ENCODE measurements at regions not wholly inside any gene's neighbourhood (a gene's known extent, or its start where the extent isn't known, plus 50 kb on each side); places are given as distances from the start of the nearest gene placed in this dataset.

DNA sequence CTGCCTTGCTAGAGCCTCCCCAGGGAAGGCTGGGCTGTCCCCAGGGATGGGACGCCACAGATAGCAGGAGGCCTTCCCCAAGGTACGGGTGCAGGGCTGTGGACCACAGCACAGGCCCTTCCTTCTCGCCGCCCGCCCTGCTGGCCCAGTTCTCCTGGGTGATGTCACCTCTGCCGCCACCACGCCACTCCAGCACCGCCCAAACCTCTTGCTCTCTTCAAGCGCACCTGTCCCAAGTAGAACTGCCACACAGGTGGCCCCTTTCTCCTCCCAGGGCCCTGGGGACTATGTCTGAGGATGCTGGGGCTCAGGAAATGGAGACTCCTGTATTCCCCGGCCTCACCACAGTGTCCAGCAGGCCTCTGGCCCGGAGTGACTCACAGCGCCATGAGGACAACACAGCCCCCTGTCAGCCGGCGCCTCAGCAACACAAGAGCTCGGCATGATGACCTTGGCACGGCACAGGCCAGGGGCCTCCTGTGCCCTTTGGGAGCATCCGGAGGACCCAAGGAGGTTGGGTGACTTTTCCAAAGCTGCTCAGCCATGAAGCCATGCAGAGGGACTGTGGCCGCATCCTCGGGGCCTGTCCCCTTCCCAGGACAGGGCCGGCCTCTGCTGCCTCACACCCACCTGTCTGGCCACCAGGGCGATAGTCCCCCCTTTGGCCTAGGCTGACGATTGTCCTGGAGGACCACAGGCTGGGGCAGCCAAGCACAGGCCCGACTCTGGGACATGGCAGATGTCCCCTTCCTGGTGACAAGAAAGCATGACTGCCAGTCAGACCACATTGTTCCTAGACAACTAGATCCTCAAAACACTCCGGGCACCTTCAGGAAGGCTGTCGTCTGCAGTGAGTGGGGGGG, 1023.5 kb downstream of the BRD1 start:
- Histone ChIP-seq H3K9me3 (no peaks in the 10 kb centered on the region), H3K4me1 (ENCODE audit: control insufficient read depth in 1 of 2, low read depth in 2 of 2) (no peaks in the 10 kb centered on the region), H3K27me3 (replicated peaks; ENCODE audit: insufficient read depth) (no peaks in the 10 kb centered on the region), H3K27ac (no peak overlapping the region), H3K4me3 (no peak overlapping the region), H3K36me3 (no peaks in the 10 kb centered on the region)
- ATAC-seq (ENCODE audit: insufficient number of reproducible peaks, low FRiP score, low read depth) = no peak
- TF ChIP-seq, protein P1, sequence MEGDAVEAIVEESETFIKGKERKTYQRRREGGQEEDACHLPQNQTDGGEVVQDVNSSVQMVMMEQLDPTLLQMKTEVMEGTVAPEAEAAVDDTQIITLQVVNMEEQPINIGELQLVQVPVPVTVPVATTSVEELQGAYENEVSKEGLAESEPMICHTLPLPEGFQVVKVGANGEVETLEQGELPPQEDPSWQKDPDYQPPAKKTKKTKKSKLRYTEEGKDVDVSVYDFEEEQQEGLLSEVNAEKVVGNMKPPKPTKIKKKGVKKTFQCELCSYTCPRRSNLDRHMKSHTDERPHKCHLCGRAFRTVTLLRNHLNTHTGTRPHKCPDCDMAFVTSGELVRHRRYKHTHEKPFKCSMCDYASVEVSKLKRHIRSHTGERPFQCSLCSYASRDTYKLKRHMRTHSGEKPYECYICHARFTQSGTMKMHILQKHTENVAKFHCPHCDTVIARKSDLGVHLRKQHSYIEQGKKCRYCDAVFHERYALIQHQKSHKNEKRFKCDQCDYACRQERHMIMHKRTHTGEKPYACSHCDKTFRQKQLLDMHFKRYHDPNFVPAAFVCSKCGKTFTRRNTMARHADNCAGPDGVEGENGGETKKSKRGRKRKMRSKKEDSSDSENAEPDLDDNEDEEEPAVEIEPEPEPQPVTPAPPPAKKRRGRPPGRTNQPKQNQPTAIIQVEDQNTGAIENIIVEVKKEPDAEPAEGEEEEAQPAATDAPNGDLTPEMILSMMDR (IDR thresholded peaks at IDR 0.05) = no peak
- DNase-seq (ENCODE audit: low spot score) = no peak

- no peaks in the 10 kb centered on the region for H3K27me3 ChIP-seq (replicated peaks; ENCODE audit: insufficient read depth)
- no peak for DNase-seq (ENCODE audit: low spot score)
- H3K27ac ChIP-seq = no peak overlapping the region
- TF ChIP-seq, protein P1 (IDR thresholded peaks at IDR 0.05) = no peak
- H3K36me3 ChIP-seq = no peaks in the 10 kb centered on the region
- H3K9me3 ChIP-seq = no peaks in the 10 kb centered on the region
- no peak for ATAC-seq (ENCODE audit: insufficient number of reproducible peaks, low FRiP score, low read depth)
- no peak overlapping the region for H3K4me3 ChIP-seq
- no peaks in the 10 kb centered on the region for H3K4me1 ChIP-seq (ENCODE audit: control insufficient read depth in 1 of 2, low read depth in 2 of 2)
These were observed 1024.3 kb downstream of the BRD1 start for GRCh38 chr22:48803171-48803947.

DNA sequence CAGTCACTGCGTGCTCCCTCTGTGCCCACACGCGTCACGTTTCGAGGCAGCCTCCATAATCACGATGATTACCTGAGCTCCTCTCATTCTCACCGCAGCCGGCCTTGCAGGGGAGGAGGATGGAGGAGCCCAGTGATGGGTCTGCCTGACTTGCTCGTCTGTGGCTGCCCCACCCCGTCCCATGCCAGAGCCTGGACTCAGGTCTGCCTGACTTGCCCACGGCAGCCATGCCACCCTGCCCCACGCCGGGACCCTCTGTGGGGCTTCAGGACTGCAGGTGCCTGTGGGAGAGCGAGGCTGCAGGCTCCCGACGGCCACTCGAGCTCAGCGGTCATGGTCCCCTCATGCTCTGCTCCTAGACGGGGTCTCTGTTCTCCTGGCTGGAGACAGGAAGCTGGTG, 1025.1 kb downstream of the BRD1 start:
- DNase-seq (ENCODE audit: low spot score) (no peak), ATAC-seq (ENCODE audit: insufficient number of reproducible peaks, low FRiP score, low read depth) (no peak)
- Histone ChIP-seq H3K36me3 (no peaks in the 10 kb centered on the region), H3K9me3 (no peaks in the 10 kb centered on the region), H3K27ac (no peak overlapping the region), H3K4me1 (ENCODE audit: control insufficient read depth in 1 of 2, low read depth in 2 of 2) (no peaks in the 10 kb centered on the region), H3K27me3 (replicated peaks; ENCODE audit: insufficient read depth) (no peaks in the 10 kb centered on the region), H3K4me3 (no peak overlapping the region)
- TF ChIP-seq, protein P1 (IDR thresholded peaks at IDR 0.05) = no peak

DNA sequence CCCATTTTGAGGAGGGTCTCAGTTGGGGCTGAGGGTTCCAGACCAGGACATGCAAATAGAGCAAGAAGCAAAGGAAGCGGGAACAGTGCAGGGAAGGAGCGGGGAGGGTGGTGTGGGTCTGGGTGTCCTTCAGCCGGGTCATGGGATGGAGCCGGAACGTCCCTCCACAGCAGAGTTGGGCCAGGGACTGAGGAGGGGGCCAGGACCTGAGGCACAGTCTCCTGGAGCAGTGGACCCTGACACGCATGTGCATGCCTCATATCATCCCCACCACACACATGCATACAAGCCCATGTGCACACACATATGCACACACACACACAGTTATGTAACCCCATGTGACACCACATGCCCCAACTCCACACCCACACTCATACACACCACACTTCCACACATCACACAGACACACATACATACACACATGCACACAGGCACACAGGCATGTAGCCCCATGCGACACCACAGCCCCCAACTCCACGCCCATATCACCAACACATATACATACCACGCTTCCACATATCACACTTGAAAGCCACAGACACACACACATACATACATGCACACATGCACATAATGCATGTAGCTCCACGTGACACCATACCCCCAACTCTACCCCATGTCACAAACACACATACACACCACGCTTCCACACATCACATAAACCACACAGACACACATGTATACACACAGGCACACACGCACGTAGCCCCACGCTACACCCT, 1026.6 kb downstream of the BRD1 start:
- no peak for ATAC-seq (ENCODE audit: insufficient number of reproducible peaks, low FRiP score, low read depth)

More for the DNA sequence above, 1026.6 kb downstream of the BRD1 start:
- H3K4me1 ChIP-seq (ENCODE audit: control insufficient read depth in 1 of 2, low read depth in 2 of 2) = peaks cover 0 to 3% of the 10 kb centered on the region in 2 donors
- no peaks in the 10 kb centered on the region for H3K27me3 ChIP-seq (replicated peaks; ENCODE audit: insufficient read depth)
- H3K27ac ChIP-seq = no peak overlapping the region
- TF ChIP-seq, protein P1 (IDR thresholded peaks at IDR 0.05) = no peak
- H3K4me3 ChIP-seq = no peak overlapping the region
- no peaks in the 10 kb centered on the region for H3K9me3 ChIP-seq
- H3K36me3 ChIP-seq = no peaks in the 10 kb centered on the region
- no peak for DNase-seq (ENCODE audit: low spot score)
